HepG2 (cell line): ENCODE measurements at regions not wholly inside any gene's neighbourhood (a gene's known extent, or its start where the extent isn't known, plus 50 kb on each side); places are given as distances from the start of the nearest gene placed in this dataset.

Source experiments
- CAMTA2 ChIP-seq: sonication (generic); formaldehyde crosslinking; IDR thresholded peaks from 2 replicates; pipeline ENCODE4 v1.4.0; 2020; ENCODE audit warnings: mild to moderate bottlenecking, missing genetic modification reagents, borderline replicate concordance
- CBX1 ChIP-seq: IDR thresholded peaks from one replicate; pipeline ENCODE4 v1.6.1; 2016; ENCODE audit warnings: antibody characterized with exemption, low read depth
- CHD4 ChIP-seq: fragments of 200-600 bp; sonication (generic); IDR thresholded peaks from 2 replicates; pipeline ENCODE4 v1.7.0; 2017; ENCODE audit warnings: mild to moderate bottlenecking, low read length, borderline replicate concordance
- CTCF ChIP-seq: sonication (generic); formaldehyde crosslinking; IDR thresholded peaks from 2 replicates; pipeline ENCODE4 v1.5.0; 2020; ENCODE audit warnings: mild to moderate bottlenecking, missing genetic modification reagents, moderate library complexity
- MAFK ChIP-seq, 2 experiments: IDR thresholded peaks in 1 of 2; conservative IDR thresholded peaks in 1 of 2; 2 replicates each; pipeline ENCODE4 v1.6.1; 2011; ENCODE audit warnings: improper control_type of control experiment in 2 of 2, low read length in 2 of 2
- SIN3A ChIP-seq: IDR thresholded peaks from 2 replicates; pipeline ENCODE4 v1.6.1; 2011; ENCODE audit warnings: low read depth, mild to moderate bottlenecking, control low read depth, low read length, borderline replicate concordance
- TERF1 ChIP-seq: sonication (generic); formaldehyde crosslinking; IDR thresholded peaks from 2 replicates; pipeline ENCODE4 v1.8.0; 2022; ENCODE audit warnings: mild to moderate bottlenecking, missing genetic modification reagents, moderate library complexity
- ZNF558 ChIP-seq: sonication (generic); formaldehyde crosslinking; IDR thresholded peaks from 2 replicates; pipeline ENCODE4 v1.9.0; 2022; ENCODE audit warnings: mild to moderate bottlenecking, missing genetic modification reagents, borderline replicate concordance
- ZNF687 ChIP-seq: sonication (generic); formaldehyde crosslinking; IDR thresholded peaks from 2 replicates; pipeline ENCODE4 v1.5.1; 2020; ENCODE audit warnings: mild to moderate bottlenecking, missing genetic modification reagents, moderate library complexity
- TF ChIP-seq, protein P1 (sequence below): sonication (generic); formaldehyde crosslinking; IDR thresholded peaks from 2 replicates; pipeline ENCODE4 v1.8.1; 2023; ENCODE audit warnings: missing genetic modification reagents, inconsistent platforms, borderline replicate concordance

GRCh38 chr13:39909634-39910033 is 254.2 kb downstream of the COG6 start:
- TF ChIP-seq CHD4 (no peak), TERF1 (no peak), ZNF687 (CRISPR knock-in tag) (no peak), ZNF558 (CRISPR knock-in tag) (no peak), SIN3A (no peak), CAMTA2 (CRISPR knock-in tag) (no peak), CBX1 (no peak), CTCF (no peak), MAFK (conservative IDR thresholded peaks at IDR 0.05 in 1 of 2, IDR thresholded peaks at IDR 0.05 in 1 of 2; ENCODE audit: low read length in 2 of 2) (no peak)
- TF ChIP-seq, protein P1, sequence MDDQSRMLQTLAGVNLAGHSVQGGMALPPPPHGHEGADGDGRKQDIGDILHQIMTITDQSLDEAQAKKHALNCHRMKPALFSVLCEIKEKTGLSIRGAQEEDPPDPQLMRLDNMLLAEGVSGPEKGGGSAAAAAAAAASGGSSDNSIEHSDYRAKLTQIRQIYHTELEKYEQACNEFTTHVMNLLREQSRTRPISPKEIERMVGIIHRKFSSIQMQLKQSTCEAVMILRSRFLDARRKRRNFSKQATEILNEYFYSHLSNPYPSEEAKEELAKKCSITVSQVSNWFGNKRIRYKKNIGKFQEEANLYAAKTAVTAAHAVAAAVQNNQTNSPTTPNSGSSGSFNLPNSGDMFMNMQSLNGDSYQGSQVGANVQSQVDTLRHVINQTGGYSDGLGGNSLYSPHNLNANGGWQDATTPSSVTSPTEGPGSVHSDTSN (CRISPR knock-in tag) = no peak
